B cell (primary cell): ENCODE measurements at regions not wholly inside any gene's neighbourhood (a gene's known extent, or its start where the extent isn't known, plus 50 kb on each side); places are given as distances from the start of the nearest gene placed in this dataset.

Experiments used
- ATAC-seq: fragments of 200-7000 bp; cut with Tn5 transposase; one replicate; pipeline ENCODE4 v1.10.0; 2021; ENCODE audit warnings: low read depth, mild to moderate bottlenecking, moderate number of reproducible peaks, moderate library complexity
- CTCF ChIA-PET: fragments of 350-600 bp; sonication (Branson Sonifier 250); formaldehyde crosslinking; loops from one replicate; lab custom pipeline; 2021; ENCODE audit warnings: antibody characterized with exemption, inconsistent platforms; lab: Charles Lee
- POLR2A ChIA-PET: fragments of 350-600 bp; sonication (Branson Sonifier 250); formaldehyde crosslinking; loops from one replicate; lab custom pipeline; 2021; ENCODE audit warnings: antibody characterized with exemption; lab: Charles Lee
- DNase-seq: peaks from one replicate; pipeline ENCODE4 v3.0.0; 2013
- H2AFZ ChIP-seq: 2 replicates; pipeline ENCODE4 v1.6.1; 2012; ENCODE audit warnings: mild to moderate bottlenecking, low read depth, low read length; ENCODE audit not compliant: insufficient read depth, poor library complexity, severe bottlenecking
- H3K27ac ChIP-seq, 2 donors: 1 replicate in 1 of 2; 2 replicates in 1 of 2; pipeline ENCODE4 v1.5.1; 2012 to 2013; ENCODE audit warnings: low read length in 2 of 2, mild to moderate bottlenecking in 2 of 2, moderate library complexity in 1 of 2
- H3K27me3 ChIP-seq, 4 experiments: fragments of 200-600 bp in 1 of 4; sonication (generic) in 1 of 4; replicated peaks in 1 of 4; 1 replicate in 2 of 4; 2 replicates in 2 of 4; pipeline versions ENCODE4 v1.6.1 to v1.7.0; 2013 to 2016; ENCODE audit warnings: low read length in 3 of 4, mild to moderate bottlenecking in 2 of 4, mixed read lengths in 1 of 4, moderate library complexity in 1 of 4; ENCODE audit not compliant: insufficient read depth in 4 of 4, control insufficient read depth in 3 of 4; ENCODE audit errors: control extremely low read depth in 1 of 4
- H3K36me3 ChIP-seq, 2 experiments: replicated peaks in 1 of 2; 1 replicate in 1 of 2; 2 replicates in 1 of 2; pipeline versions ENCODE4 v1.6.1 to v1.7.1; 2013; ENCODE audit warnings: low read length in 1 of 2; ENCODE audit not compliant: insufficient read depth in 2 of 2, control insufficient read depth in 1 of 2; ENCODE audit errors: control extremely low read depth in 1 of 2, extremely low read depth in 1 of 2
- H3K4me1 ChIP-seq, 2 donors: fragments of 200-600 bp in 1 of 2; sonication (generic) in 1 of 2; 1 replicate in 1 of 2; 2 replicates in 1 of 2; pipeline versions ENCODE4 v1.5.1 to v1.6.1; 2013 to 2017; ENCODE audit warnings: low read length in 2 of 2; ENCODE audit not compliant: control insufficient read depth in 2 of 2, insufficient read depth in 2 of 2
- H3K4me2 ChIP-seq: replicated peaks from 2 replicates; pipeline ENCODE3; 2012; ENCODE audit warnings: mild to moderate bottlenecking, low read depth, low read length; ENCODE audit not compliant: poor library complexity, severe bottlenecking
- H3K4me3 ChIP-seq, 5 experiments: fragments of 200-600 bp in 1 of 5; sonication (generic) in 1 of 5; 1 replicate in 3 of 5; 2 replicates in 2 of 5; pipeline versions ENCODE4 v1.5.1 to v1.7.0; 2011 to 2016; ENCODE audit warnings: low read length in 4 of 5, mild to moderate bottlenecking in 4 of 5, low read depth in 2 of 5, control low read depth in 1 of 5, moderate library complexity in 1 of 5; ENCODE audit not compliant: insufficient read depth in 1 of 5; ENCODE audit errors: control extremely low read depth in 1 of 5, extremely low read depth in 1 of 5
- H3K79me2 ChIP-seq: fragments of 200-600 bp; sonication (generic); one replicate; pipeline ENCODE4 v1.6.0; 2016; ENCODE audit warnings: low read length; ENCODE audit not compliant: control insufficient read depth, insufficient read depth
- H3K9ac ChIP-seq: fragments of 200-600 bp; sonication (generic); 2 replicates; pipeline ENCODE4 v1.6.1; 2017; ENCODE audit warnings: mild to moderate bottlenecking, low read length, moderate library complexity
- H3K9me3 ChIP-seq, 3 donors: one replicate each; pipeline versions ENCODE4 v1.6.1 to v1.7.1; 2013; ENCODE audit warnings: low read length in 2 of 3; ENCODE audit not compliant: control insufficient read depth in 2 of 3, insufficient read depth in 1 of 3; ENCODE audit errors: control extremely low read depth in 1 of 3
- H4K20me1 ChIP-seq: 2 replicates; pipeline ENCODE4 v1.6.0; 2012; ENCODE audit warnings: mild to moderate bottlenecking, low read length; ENCODE audit not compliant: insufficient read depth, control insufficient read depth, poor library complexity, severe bottlenecking
- H3K27ac Mint-ChIP-seq: one replicate; pipeline ENCODE4 v1.8.0; 2021; ENCODE audit warnings: mixed read lengths
- H3K27me3 Mint-ChIP-seq: one replicate; pipeline ENCODE4 v1.8.0; 2021; ENCODE audit warnings: mixed read lengths
- H3K4me1 Mint-ChIP-seq: one replicate; pipeline ENCODE4 v1.8.0; 2021; ENCODE audit warnings: mixed read lengths
- H3K4me3 Mint-ChIP-seq: one replicate; pipeline ENCODE4 v1.8.0; 2021; ENCODE audit warnings: mixed read lengths
- H3K9me3 Mint-ChIP-seq: one replicate; pipeline ENCODE4 v1.8.0; 2022; ENCODE audit warnings: mixed read lengths; ENCODE audit not compliant: insufficient read depth
- EZH2 ChIP-seq: IDR thresholded peaks from 2 replicates; pipeline ENCODE4 v1.6.1; 2012; ENCODE audit warnings: borderline replicate concordance, low read depth, mild to moderate bottlenecking, moderate library complexity, low read length; ENCODE audit not compliant: insufficient read depth, poor library complexity, severe bottlenecking
- WGBS: methylation state at CpG from one replicate; pipeline ENCODE4 v1.1.5; 2013; ENCODE audit warnings: missing lambda C conversion rate; ENCODE audit not compliant: insufficient coverage; 5-methylcytosine and 5-hydroxymethylcytosine counted together
- intact Hi-C: fragments of 100-400 bp; cut with micrococcal nuclease; formaldehyde crosslinking; loops from one replicate; pipeline ENCODE4 v1.10.0; 2022
- TF ChIP-seq, protein P1 (sequence below): fragments of 200-600 bp; IDR thresholded peaks from one replicate; pipeline ENCODE4 v1.8.0; 2022; ENCODE audit warnings: antibody characterized with exemption, mild to moderate bottlenecking

DNA sequence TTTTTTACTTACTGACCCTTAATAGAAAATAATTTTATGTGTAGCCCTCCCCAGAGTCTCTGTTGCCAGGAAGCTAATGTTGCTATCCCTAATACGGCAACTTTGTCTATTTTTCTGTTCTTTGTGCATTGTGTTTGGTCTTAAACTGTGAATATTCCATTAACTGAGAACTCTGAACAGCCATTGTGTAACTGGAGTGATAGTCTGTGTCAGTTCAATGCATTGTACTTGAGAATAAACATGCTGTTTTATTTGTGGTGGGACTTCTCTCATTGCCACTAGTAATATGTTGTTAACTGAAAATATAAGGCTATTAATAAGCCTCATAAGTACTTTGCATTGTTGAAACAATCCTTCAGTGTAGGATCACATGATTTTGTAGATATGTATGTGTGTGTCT lies 278.3 kb upstream of the DMRT1 start:
- Histone ChIP-seq H3K79me2 (no peaks in the 10 kb centered on the region), H3K9me3 (no peaks in the 10 kb centered on the region), H3K36me3 (no peaks in the 10 kb centered on the region), H3K4me3 (no peak overlapping the region), H3K27me3 (no peaks in the 10 kb centered on the region), H3K4me1 (peaks cover 23 to 27% of the 10 kb centered on the region in 2 donors), H3K9ac (no peak overlapping the region), H4K20me1 (no peaks in the 10 kb centered on the region), H3K27ac (no peak overlapping the region), H3K4me2 (no peak overlapping the region), H2AFZ (no peak overlapping the region)
- CTCF ChIA-PET, result no interaction called here
- intact Hi-C loops, result no loop called here
- H3K9me3 Mint-ChIP-seq, result peaks cover 2% of the 10 kb centered on the region
- 100% methylated on average over 1 of the region's 1 CpG for WGBS
- H3K27ac Mint-ChIP-seq, result no peak overlapping the region
- peaks cover 34% of the 10 kb centered on the region for H3K4me1 Mint-ChIP-seq
- TF ChIP-seq EZH2, result no peak
- TF ChIP-seq, protein P1, sequence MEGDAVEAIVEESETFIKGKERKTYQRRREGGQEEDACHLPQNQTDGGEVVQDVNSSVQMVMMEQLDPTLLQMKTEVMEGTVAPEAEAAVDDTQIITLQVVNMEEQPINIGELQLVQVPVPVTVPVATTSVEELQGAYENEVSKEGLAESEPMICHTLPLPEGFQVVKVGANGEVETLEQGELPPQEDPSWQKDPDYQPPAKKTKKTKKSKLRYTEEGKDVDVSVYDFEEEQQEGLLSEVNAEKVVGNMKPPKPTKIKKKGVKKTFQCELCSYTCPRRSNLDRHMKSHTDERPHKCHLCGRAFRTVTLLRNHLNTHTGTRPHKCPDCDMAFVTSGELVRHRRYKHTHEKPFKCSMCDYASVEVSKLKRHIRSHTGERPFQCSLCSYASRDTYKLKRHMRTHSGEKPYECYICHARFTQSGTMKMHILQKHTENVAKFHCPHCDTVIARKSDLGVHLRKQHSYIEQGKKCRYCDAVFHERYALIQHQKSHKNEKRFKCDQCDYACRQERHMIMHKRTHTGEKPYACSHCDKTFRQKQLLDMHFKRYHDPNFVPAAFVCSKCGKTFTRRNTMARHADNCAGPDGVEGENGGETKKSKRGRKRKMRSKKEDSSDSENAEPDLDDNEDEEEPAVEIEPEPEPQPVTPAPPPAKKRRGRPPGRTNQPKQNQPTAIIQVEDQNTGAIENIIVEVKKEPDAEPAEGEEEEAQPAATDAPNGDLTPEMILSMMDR, result no peak
- DNase-seq, result no peak
- no peak for ATAC-seq
- no peak overlapping the region for H3K4me3 Mint-ChIP-seq
- no peaks in the 10 kb centered on the region for H3K27me3 Mint-ChIP-seq
- POLR2A ChIA-PET, result no interaction called here

DNA sequence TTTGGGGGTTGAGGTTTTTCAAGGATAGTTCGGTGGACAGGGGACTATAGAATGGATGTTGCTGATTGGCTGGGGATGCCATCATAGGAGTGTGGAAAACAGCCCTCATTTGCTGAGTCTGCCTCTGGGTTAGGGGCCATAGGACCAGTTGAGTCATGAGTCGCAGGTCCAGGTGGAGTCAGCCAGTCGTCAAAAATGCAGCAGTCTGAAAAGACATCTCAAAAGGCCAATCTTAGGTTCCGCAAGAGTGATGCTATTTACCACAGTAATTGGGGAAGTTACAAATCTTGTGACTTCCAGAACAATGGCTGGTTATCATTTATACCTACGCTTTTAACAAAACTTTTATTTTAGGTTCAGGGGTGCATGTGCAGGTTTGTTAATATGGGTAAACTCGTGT lies 276.0 kb upstream of the DMRT1 start:
- Histone ChIP-seq H3K9me3 (no peaks in the 10 kb centered on the region), H3K79me2 (no peaks in the 10 kb centered on the region), H3K4me1 (peaks cover 23 to 30% of the 10 kb centered on the region in 2 donors), H3K4me3 (no peak overlapping the region), H3K27ac (no peak overlapping the region), H3K4me2 (peak overlapping the region; percentile 3), H3K27me3 (no peaks in the 10 kb centered on the region), H2AFZ (no peak overlapping the region), H3K9ac (no peak overlapping the region), H4K20me1 (no peaks in the 10 kb centered on the region), H3K36me3 (no peaks in the 10 kb centered on the region)
- peak; percentile 86 for ATAC-seq
- peak overlapping the region; percentile 42 for H3K4me3 Mint-ChIP-seq
- intact Hi-C loops, result loop anchor here (1.0 kb wide), 1 partner anchor 61 kb away; the partner anchor contains the start of gene KANK1
- CTCF ChIA-PET, result no interaction called here
- peaks cover 2% of the 10 kb centered on the region for H3K9me3 Mint-ChIP-seq
- no peaks in the 10 kb centered on the region for H3K27me3 Mint-ChIP-seq
- TF ChIP-seq, protein P1, result no peak
- TF ChIP-seq EZH2, result no peak
- POLR2A ChIA-PET, result no interaction called here
- WGBS, result 19% methylated on average over 4 of the region's 6 CpGs
- peak overlapping the region; percentile 88 for H3K27ac Mint-ChIP-seq
- H3K4me1 Mint-ChIP-seq, result peaks cover 41% of the 10 kb centered on the region
- peak; percentile 73 for DNase-seq
